ENCODE measurements at regions not wholly inside any gene's neighbourhood (a gene's known extent, or its start where the extent isn't known, plus 50 kb on each side); places are given as distances from the start of the nearest gene placed in this dataset.

- TF ChIP-seq TSC22D2 (CRISPR knock-in tag; IDR thresholded peaks at IDR 0.05; ENCODE audit: borderline replicate concordance) (no peak), FOSL2 (CRISPR knock-in tag; IDR thresholded peaks at IDR 0.05) (no peak), ZSCAN30 (CRISPR knock-in tag; IDR thresholded peaks at IDR 0.05) (no peak), ZNF350 (CRISPR knock-in tag; IDR thresholded peaks at IDR 0.05; ENCODE audit: borderline replicate concordance, low read depth) (no peak), SNRNP70 (IDR thresholded peaks at IDR 0.05; ENCODE audit: low read depth, low read length) (no peak), ZNF318 (CRISPR knock-in tag; IDR thresholded peaks at IDR 0.05) (0 out of 2 replicates have a peak, but pooled peaks have one; percentile 40), ZNF446 (CRISPR knock-in tag; IDR thresholded peaks at IDR 0.05) (no peak), TBL1XR1 (IDR thresholded peaks at IDR 0.05; ENCODE audit: borderline replicate concordance, low read length, partially characterized antibody) (no peak), ZFP36 (IDR thresholded peaks at IDR 0.05; ENCODE audit: borderline replicate concordance, low read depth, low read length, partially characterized antibody) (no peak), RARG (CRISPR knock-in tag; IDR thresholded peaks at IDR 0.05; ENCODE audit: low read depth) (no peak), ZNF382 (CRISPR knock-in tag; IDR thresholded peaks at IDR 0.05; ENCODE audit: borderline replicate concordance) (no peak), FOXM1 (CRISPR knock-in tag; IDR thresholded peaks at IDR 0.05) (no peak)
- TF ChIP-seq, protein P1, sequence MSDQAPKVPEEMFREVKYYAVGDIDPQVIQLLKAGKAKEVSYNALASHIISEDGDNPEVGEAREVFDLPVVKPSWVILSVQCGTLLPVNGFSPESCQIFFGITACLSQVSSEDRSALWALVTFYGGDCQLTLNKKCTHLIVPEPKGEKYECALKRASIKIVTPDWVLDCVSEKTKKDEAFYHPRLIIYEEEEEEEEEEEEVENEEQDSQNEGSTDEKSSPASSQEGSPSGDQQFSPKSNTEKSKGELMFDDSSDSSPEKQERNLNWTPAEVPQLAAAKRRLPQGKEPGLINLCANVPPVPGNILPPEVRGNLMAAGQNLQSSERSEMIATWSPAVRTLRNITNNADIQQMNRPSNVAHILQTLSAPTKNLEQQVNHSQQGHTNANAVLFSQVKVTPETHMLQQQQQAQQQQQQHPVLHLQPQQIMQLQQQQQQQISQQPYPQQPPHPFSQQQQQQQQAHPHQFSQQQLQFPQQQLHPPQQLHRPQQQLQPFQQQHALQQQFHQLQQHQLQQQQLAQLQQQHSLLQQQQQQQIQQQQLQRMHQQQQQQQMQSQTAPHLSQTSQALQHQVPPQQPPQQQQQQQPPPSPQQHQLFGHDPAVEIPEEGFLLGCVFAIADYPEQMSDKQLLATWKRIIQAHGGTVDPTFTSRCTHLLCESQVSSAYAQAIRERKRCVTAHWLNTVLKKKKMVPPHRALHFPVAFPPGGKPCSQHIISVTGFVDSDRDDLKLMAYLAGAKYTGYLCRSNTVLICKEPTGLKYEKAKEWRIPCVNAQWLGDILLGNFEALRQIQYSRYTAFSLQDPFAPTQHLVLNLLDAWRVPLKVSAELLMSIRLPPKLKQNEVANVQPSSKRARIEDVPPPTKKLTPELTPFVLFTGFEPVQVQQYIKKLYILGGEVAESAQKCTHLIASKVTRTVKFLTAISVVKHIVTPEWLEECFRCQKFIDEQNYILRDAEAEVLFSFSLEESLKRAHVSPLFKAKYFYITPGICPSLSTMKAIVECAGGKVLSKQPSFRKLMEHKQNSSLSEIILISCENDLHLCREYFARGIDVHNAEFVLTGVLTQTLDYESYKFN (CRISPR knock-in tag; conservative IDR thresholded peaks at IDR 0.05): no peak
- TF ChIP-seq, protein P2, sequence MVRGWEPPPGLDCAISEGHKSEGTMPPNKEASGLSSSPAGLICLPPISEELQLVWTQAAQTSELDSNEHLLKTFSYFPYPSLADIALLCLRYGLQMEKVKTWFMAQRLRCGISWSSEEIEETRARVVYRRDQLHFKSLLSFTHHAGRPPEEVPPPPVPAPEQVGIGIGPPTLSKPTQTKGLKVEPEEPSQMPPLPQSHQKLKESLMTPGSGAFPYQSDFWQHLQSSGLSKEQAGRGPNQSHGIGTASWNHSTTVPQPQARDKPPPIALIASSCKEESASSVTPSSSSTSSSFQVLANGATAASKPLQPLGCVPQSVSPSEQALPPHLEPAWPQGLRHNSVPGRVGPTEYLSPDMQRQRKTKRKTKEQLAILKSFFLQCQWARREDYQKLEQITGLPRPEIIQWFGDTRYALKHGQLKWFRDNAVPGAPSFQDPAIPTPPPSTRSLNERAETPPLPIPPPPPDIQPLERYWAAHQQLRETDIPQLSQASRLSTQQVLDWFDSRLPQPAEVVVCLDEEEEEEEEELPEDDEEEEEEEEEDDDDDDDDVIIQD (CRISPR knock-in tag; IDR thresholded peaks at IDR 0.05; ENCODE audit: low read depth): no peak
- TF ChIP-seq, protein P3, sequence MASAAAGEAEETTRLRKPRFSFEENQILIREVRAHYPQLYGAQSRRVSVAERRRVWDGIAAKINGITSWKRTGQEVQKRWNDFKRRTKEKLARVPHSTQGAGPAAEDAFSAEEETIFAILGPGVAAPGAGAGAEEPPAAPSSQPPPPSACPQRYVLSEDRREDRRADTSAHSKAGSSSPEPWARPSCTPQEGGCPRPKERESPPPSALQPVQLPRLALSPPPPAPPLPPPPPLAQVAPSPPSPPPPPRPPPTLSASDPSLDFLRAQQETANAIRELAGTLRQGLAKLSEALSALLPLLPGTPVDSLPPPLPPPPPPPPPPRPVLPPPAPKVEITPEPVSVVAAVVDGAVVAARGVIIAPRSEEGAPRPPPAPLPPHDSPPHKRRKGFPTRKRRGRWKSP (CRISPR knock-in tag; IDR thresholded peaks at IDR 0.05): no peak
These were observed 98.4 kb downstream of the EBNA1BP2 start (continued) for GRCh38 chr1:43073490-43074230.

All from HepG2 (cell line).